Endodermal cell (in vitro differentiated cells): ENCODE measurements at regions not wholly inside any gene's neighbourhood (a gene's known extent, or its start where the extent isn't known, plus 50 kb on each side); places are given as distances from the start of the nearest gene placed in this dataset.

Experiments
- DNase-seq: peaks from one replicate; pipeline ENCODE4 v3.0.0-alpha.2; 2017
- H3K27ac ChIP-seq: 2 replicates; pipeline ENCODE4 v1.5.1; 2013; ENCODE audit warnings: mild to moderate bottlenecking, low read depth, low read length, moderate library complexity
- H3K27me3 ChIP-seq: 2 replicates; pipeline ENCODE4 v1.6.1; 2013; ENCODE audit warnings: mild to moderate bottlenecking, low read length, moderate library complexity; ENCODE audit not compliant: insufficient read depth, control insufficient read depth, poor library complexity, severe bottlenecking
- H3K36me3 ChIP-seq: 2 replicates; pipeline ENCODE4 v1.7.0; 2013; ENCODE audit warnings: mild to moderate bottlenecking, low read length, moderate library complexity; ENCODE audit not compliant: control insufficient read depth, insufficient read depth
- H3K4me1 ChIP-seq: one replicate; pipeline ENCODE4 v1.7.0; 2013; ENCODE audit warnings: low read length; ENCODE audit not compliant: control insufficient read depth, insufficient read depth
- H3K4me3 ChIP-seq: 2 replicates; pipeline ENCODE4 v1.5.1; 2013; ENCODE audit warnings: mild to moderate bottlenecking, low read length, moderate library complexity
- H3K9ac ChIP-seq: 2 replicates; pipeline ENCODE4 v1.6.1; 2013; ENCODE audit warnings: mild to moderate bottlenecking, low read length, moderate library complexity; ENCODE audit not compliant: poor library complexity, severe bottlenecking; ENCODE audit errors: extremely low read depth
- H3K9me3 ChIP-seq: 2 replicates; pipeline ENCODE4 v1.6.1; 2013; ENCODE audit warnings: mild to moderate bottlenecking, low read length, moderate library complexity; ENCODE audit not compliant: control insufficient read depth
- H3K27ac Mint-ChIP-seq: 2 replicates; pipeline ENCODE4 v1.8.0; 2020; ENCODE audit warnings: mixed read lengths
- H3K27me3 Mint-ChIP-seq: 2 replicates; pipeline ENCODE4 v1.8.0; 2021; ENCODE audit warnings: mild to moderate bottlenecking, mixed read lengths; ENCODE audit not compliant: insufficient read depth
- H3K36me3 Mint-ChIP-seq: 2 replicates; pipeline ENCODE4 v1.8.0; 2020; ENCODE audit warnings: low read depth, mixed read lengths
- H3K4me1 Mint-ChIP-seq: 2 replicates; pipeline ENCODE4 v1.8.0; 2020; ENCODE audit warnings: mixed read lengths
- H3K4me3 Mint-ChIP-seq: 2 replicates; pipeline ENCODE4 v1.8.0; 2020; ENCODE audit warnings: mild to moderate bottlenecking, moderate library complexity, mixed read lengths
- H3K9me3 Mint-ChIP-seq: 2 replicates; pipeline ENCODE4 v1.8.0; 2020; ENCODE audit warnings: mild to moderate bottlenecking, mixed read lengths
- CTCF ChIP-seq: fragments of 200-600 bp; sonication (generic); conservative IDR thresholded peaks from 2 replicates; pipeline ENCODE4 v1.5.0; 2021; ENCODE audit warnings: antibody characterized with exemption, mild to moderate bottlenecking
- WGBS, 2 experiments: methylation state at CpG; one replicate each; pipeline versions ENCODE4 v1.1.5 to v1.1.7; 2013; ENCODE audit warnings: missing lambda C conversion rate in 2 of 2, mixed read lengths in 1 of 2; ENCODE audit not compliant: insufficient coverage in 1 of 2, insufficient read length in 1 of 2; 5-methylcytosine and 5-hydroxymethylcytosine counted together

GRCh38 chr15:70597056-70597603 lies 166.2 kb downstream of the UACA start:
- Mint-ChIP-seq H3K9me3 (peaks cover 32% of the 10 kb centered on the region), H3K27me3 (no peaks in the 10 kb centered on the region), H3K27ac (no peak overlapping the region), H3K36me3 (no peaks in the 10 kb centered on the region), H3K4me1 (no peaks in the 10 kb centered on the region), H3K4me3 (no peak overlapping the region)
- DNase-seq = no peak
- no peaks in the 10 kb centered on the region for H3K36me3 ChIP-seq
- TF ChIP-seq CTCF = no peak
- H3K27ac ChIP-seq = no peak overlapping the region
- peaks cover 27% of the 10 kb centered on the region for H3K9me3 ChIP-seq
- no peaks in the 10 kb centered on the region for H3K27me3 ChIP-seq
- no peak overlapping the region for H3K4me3 ChIP-seq
- no peaks in the 10 kb centered on the region for H3K4me1 ChIP-seq
- WGBS, 2 experiments = 94 to 100% methylated on average over 1 to 4 of the region's 5 CpGs
- H3K9ac ChIP-seq = no peak overlapping the region

- no peak overlapping the region for H3K9ac ChIP-seq
- WGBS, 2 experiments = 93 to 100% methylated on average over 2 of the region's 2 CpGs
- Mint-ChIP-seq H3K4me3 (no peak overlapping the region), H3K27ac (no peak overlapping the region), H3K4me1 (peaks cover 3% of the 10 kb centered on the region), H3K36me3 (no peaks in the 10 kb centered on the region), H3K9me3 (peaks cover 36% of the 10 kb centered on the region), H3K27me3 (no peaks in the 10 kb centered on the region)
- no peak overlapping the region for H3K4me3 ChIP-seq
- H3K27me3 ChIP-seq = no peaks in the 10 kb centered on the region
- H3K9me3 ChIP-seq = peaks cover 27% of the 10 kb centered on the region
- TF ChIP-seq CTCF = no peak
- H3K36me3 ChIP-seq = no peaks in the 10 kb centered on the region
- peak; percentile 35 for DNase-seq
- H3K27ac ChIP-seq = no peak overlapping the region
- H3K4me1 ChIP-seq = no peaks in the 10 kb centered on the region
Observed at GRCh38 chr15:70596354-70597055, 166.9 kb downstream of the UACA start.

- Histone ChIP-seq H3K4me1 (no peaks in the 10 kb centered on the region), H3K9me3 (peaks cover 13% of the 10 kb centered on the region), H3K9ac (no peak overlapping the region), H3K27ac (no peak overlapping the region), H3K4me3 (no peak overlapping the region), H3K36me3 (no peaks in the 10 kb centered on the region), H3K27me3 (no peaks in the 10 kb centered on the region)
- no peak overlapping the region for H3K27ac Mint-ChIP-seq
- H3K27me3 Mint-ChIP-seq = no peaks in the 10 kb centered on the region
- no peaks in the 10 kb centered on the region for H3K36me3 Mint-ChIP-seq
- peaks cover 3% of the 10 kb centered on the region for H3K4me1 Mint-ChIP-seq
- DNase-seq = no peak
- H3K4me3 Mint-ChIP-seq = no peak overlapping the region
- H3K9me3 Mint-ChIP-seq = peaks cover 25% of the 10 kb centered on the region
- no peak for TF ChIP-seq CTCF
Observed at GRCh38 chr15:70593795-70594194, 169.6 kb downstream of the UACA start.
